ENCODE measurements at regions not wholly inside any gene's neighbourhood (a gene's known extent, or its start where the extent isn't known, plus 50 kb on each side); places are given as distances from the start of the nearest gene placed in this dataset.

DNA sequence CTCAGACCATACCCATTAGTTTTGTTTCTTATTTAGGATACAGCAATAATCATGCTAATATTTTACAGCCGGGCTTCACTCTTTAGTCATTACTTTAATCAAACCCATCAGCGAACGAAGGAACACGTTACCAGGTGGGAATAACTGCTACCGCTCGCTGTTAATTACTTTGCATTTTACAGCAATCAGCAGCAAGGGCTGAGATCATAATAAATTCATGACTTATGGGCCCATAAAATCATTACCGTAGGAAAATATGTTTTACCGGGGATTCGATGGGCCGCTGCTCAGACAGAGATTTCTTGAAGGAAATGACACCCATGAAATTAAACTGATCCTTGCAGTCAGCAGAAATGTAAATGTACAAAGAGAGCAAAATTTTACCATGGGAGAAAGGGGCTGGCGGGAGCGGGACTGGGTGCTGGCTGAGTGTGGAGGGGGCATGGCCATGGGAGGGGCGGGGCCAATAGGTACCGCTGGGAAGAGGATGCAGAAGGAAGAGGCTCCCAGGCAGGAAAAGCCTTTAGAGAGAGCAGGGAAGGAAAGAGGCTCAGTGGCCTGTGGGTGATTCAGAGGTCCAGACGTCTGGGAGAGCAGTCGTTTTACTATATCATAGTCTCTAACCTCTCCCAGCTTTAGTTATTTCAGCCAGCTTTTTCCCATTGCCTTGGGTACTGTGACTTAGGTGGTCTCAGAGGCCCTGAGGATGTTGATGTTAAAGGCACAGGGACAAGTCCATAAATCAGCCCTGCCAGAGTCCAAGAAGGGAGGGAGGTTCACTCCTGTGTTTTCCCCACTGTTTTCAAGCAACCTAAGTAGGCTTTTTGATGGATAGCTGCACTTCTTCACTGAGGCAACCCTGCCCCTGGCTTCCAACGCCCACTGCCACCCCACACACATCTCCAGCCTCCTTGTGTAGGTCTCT is 258.9 kb downstream of the SEC16B start:
- no peak for TF ChIP-seq POLR2AphosphoS5 (IDR thresholded peaks at IDR 0.05)
- no peak for TF ChIP-seq POLR2A (IDR thresholded peaks at IDR 0.05)
